NCI-H128 (cell line): ENCODE measurements at regions not wholly inside any gene's neighbourhood (a gene's known extent, or its start where the extent isn't known, plus 50 kb on each side); places are given as distances from the start of the nearest gene placed in this dataset.
"Not testable (repeated sequence)": the region's sequence is repeated elsewhere in the genome, so short reads cannot be mapped to it uniquely, and the experiment has no call there.

ENCODE experiments used
- DNase-seq: peaks from one replicate; lab custom pipeline; 2025; ENCODE audit not compliant: unreplicated experiment; lab: John Stamatoyannopoulos, UW

DNA sequence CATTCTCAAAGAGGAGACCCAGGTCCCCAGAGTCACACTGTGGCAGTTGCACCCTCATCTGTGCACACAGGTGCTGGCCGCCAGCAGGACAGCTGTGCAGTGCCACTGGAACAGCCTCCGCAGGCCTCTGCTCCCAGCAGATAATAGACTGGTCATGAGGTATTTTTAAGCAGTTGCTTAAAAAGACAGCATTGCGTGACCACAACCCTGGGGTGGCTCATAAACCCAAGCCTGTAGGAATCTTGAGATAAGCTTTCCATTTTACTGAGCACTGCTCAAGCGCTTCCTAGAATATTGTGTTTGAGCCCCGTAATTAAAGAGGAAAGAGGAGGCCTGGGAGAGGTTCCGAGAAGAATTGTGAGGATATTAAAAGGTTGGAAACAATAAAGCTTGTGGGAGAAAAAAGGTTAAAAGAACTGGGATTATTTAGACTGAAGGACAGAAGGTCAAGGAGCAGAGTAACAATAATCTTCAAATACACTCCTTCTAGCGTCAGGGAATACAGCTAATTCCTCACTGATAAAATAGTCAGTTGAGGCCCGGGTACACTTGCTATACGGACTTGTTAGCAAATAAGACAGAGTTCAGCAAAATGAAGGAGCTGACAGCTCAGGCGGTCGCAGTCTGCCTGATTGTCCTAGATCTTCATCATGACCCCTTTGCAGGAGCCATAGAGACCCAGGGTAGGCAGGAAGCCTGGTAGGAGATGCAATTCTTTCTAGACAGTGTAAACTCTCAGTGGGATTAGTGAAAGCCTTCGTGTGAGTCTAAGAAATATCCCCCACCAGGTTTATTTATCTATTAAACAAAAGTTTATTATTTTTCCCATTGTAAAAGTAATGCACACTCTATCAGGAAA lies 86.2 kb upstream of the KIT start:
- no peak for DNase-seq

DNA sequence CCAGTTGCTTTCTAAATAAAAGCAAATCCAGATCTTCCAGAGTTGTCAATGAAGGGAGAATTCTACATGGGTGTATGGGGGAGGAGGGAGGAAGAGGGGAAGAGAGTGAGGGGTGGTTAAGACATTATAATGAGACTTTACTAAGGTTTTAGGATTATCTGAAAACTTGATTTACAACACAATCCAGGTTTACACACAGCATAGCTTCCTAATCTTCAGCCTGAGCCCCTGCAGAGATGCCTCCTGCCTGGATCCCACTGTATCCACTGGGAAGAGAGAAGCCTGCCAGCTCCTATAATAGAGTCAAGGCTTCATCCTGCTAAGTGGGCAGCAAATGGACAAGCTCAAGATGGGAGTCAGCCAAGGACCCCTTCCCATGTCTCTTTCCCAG lies 85.6 kb upstream of the KIT start:
- DNase-seq = no peak

GRCh38 chr4:54574500-54574899 lies 83.3 kb upstream of the KIT start:
- no peak for DNase-seq

GRCh38 chr4:54575919-54576318 lies 81.8 kb upstream of the KIT start:
- no peak for DNase-seq

DNA sequence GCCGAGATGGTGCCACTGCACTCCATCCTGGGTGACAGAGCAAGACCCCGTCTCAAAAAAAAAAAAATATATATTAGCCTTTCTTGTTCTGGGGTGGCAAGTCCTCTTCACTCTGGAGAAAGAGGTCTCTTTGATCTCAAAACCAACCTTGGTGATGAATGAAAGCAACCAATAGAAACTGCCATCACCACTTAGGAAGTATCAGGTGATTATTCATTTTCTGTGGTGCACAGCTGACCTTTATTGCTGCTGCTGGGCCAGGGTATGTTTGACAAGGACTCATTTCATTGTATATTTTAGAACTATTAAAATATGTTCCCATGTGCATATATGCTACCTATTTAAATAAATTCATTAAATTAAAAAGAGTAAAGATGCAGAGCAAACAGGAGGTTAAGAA lies 76.0 kb upstream of the KIT start:
- peak; percentile 8 for DNase-seq

DNA sequence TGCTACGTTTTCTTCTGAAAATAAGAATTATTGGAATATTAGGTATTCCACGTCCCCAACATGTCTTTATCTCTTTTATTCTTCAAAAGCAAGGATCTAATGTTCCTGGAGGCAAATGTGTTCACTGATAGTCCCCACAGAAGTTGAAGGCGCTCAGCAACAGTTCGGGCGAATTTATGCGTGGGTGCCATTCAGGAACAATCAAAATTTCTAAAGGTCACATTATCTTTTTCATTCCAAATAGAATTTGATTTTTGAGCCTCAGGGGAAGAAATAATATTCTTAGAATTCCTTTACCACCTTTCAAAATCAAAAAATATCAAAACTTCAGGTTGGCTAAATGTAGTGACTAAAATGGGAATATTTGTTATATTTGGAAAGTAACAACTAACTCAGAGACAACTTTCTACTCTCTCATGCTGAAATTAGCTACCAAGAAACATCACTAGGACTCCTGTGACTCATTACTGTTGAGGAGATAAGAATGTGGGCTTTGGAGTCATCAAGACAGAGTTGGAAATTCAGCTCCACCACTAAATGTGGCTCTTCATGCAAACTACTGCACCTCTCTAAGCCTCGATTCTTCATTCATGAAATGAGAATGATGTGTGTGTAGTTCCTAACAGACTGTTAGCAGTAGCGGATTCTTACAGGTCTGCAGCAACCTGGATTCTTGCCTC lies 72.3 kb upstream of the KIT start:
- no peak for DNase-seq

DNA sequence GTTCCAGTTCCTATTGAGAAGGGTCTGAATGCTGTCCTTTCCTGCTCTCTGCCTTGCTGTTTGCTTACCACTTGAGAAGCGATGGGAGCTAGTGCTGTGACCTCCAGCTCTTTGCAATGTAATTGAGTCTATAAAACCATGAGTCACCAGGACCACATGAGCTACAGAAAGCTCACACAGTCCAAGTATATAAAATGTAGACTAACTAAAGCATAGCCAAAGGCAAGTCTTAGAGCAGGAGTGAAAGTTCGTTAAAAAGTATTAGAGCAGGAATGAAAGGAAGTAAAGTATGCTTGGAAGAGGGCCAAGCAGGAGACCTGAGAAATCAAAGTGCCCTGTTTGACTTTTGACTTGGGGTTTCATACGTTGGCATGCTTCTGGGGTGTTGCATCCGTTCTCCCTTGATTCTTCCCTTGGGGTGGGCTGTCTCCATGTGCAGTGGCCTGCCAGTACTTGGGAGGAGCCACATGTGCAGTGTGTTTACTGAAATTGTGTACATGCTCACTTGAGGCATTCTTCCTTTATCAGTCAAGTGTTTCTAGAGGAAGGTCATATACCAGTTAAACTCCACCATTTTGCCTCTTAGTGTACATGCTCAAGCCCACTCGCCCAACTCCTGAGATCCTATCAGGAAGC lies 71.3 kb upstream of the KIT start:
- DNase-seq = no peak

GRCh38 chr4:54587107-54587891 lies 70.5 kb upstream of the KIT start:
- no peak for DNase-seq

DNA sequence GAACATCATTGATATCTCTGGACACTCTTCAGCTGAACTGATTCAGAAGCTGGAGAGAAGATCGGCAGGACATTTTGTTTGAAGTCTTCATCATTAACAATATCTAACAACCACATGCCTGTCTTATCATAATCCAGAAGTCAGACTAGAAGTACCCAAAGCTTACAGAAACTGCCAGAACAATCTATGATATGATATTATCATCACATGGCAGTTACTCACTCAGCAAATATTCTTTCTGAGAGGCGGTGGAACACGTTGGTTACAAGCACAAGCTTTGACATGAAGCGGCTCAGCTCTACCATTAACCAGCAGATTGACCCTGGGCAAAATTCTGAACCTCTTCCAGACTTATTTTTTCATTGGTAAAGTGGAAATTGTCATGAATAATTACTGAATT lies 69.4 kb upstream of the KIT start:
- DNase-seq = no peak

DNA sequence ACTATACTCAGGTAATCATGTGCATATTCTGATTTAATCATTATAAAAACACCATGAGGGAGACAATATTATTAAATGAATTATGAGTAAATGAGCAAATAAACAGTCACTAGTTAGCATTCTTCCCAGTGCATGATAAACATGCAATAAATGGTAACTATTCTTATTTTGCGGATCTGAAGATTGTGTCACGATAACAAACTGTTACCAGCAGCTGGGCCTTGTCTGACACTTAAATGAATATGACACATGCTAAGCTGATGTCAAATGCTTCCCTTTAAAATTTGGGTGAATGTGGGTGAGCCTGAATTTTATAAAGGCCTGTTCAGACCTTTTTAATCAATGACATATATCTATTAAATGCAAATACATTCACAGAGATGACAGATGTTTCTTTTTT lies 68.2 kb upstream of the KIT start:
- no peak for DNase-seq

- DNase-seq = no peak
These were observed 63.9 kb upstream of the KIT start for GRCh38 chr4:54593795-54594322.

GRCh38 chr4:54596201-54596600 lies 61.6 kb upstream of the KIT start:
- DNase-seq = no peak

GRCh38 chr4:54597678-54598077 lies 60.1 kb upstream of the KIT start:
- not testable (repeated sequence) for DNase-seq

- not testable (repeated sequence) for DNase-seq
These were observed 55.6 kb upstream of the KIT start for GRCh38 chr4:54602175-54602574.

- no peak for DNase-seq
These were observed 50.7 kb upstream of the KIT start for GRCh38 chr4:54607067-54607466.

DNA sequence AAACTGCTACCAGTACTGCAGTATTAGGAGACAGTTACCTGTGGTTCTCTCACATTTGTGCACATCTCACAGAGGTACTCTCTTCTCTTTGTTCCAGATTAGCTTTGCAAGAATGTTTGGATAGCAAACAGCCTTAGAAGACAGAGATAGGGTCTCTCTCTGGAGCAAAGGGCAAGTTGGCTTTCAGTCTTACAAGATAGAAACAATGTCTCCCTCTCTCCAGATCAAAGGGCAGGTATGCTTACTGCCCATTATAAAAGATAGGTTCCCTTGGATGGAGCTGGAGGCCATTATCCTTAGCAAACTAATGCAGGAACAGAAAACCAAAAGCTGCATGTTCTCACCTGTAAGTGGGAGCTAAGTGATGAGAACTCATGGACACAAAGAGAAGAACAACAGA lies 50.2 kb upstream of the KIT start:
- DNase-seq = no peak
